SU-DHL-6 (cell line): ENCODE measurements at regions not wholly inside any gene's neighbourhood (a gene's known extent, or its start where the extent isn't known, plus 50 kb on each side); places are given as distances from the start of the nearest gene placed in this dataset.

Experiments
- CTCF ChIP-seq: fragments of 200-600 bp; sonication (generic); IDR thresholded peaks from one replicate; pipeline ENCODE4 v1.5.1; 2017; ENCODE audit warnings: antibody characterized with exemption, mild to moderate bottlenecking, low read length, moderate library complexity; ENCODE audit not compliant: insufficient read depth, poor library complexity, severe bottlenecking
- EZH2phosphoT487 ChIP-seq: fragments of 200-600 bp; sonication (generic), shearing (Covaris generic); conservative IDR thresholded peaks from 2 replicates; pipeline ENCODE4 v1.6.1; 2018; ENCODE audit warnings: mild to moderate bottlenecking, antibody characterized with exemption, low read length, moderate library complexity, mixed read lengths

GRCh38 chr3:167100651-167101050 is 279.4 kb downstream of the ZBBX start:
- TF ChIP-seq CTCF (no peak), EZH2phosphoT487 (no peak)
